Kidney (tissue), 13 donors: ENCODE measurements at regions not wholly inside any gene's neighbourhood (a gene's known extent, or its start where the extent isn't known, plus 50 kb on each side); places are given as distances from the start of the nearest gene placed in this dataset.
A peak's percentile ranks its signal among the peaks of the same experiment; 100 is the strongest.

Source experiments
- DNase-seq, 5 donors: peaks; one replicate each; pipeline ENCODE4 v3.0.0-alpha.2; 2013 to 2020
- FAIRE-seq: peaks from 2 replicates; lab custom pipeline; 2012; peaks lifted over from hg19 to GRCh38; lab: Jason Lieb, UNC
- H3K27ac ChIP-seq, 2 donors: one replicate each; pipeline ENCODE4 v1.7.0; 2013; ENCODE audit warnings: low read depth in 2 of 2, low read length in 2 of 2, inconsistent platforms in 1 of 2
- H3K27me3 ChIP-seq: one replicate; pipeline ENCODE4 v1.7.1; 2013; ENCODE audit warnings: low read length, inconsistent platforms; ENCODE audit not compliant: control insufficient read depth, insufficient read depth
- H3K36me3 ChIP-seq, 3 donors: one replicate each; pipeline versions ENCODE4 v1.7.0 to v1.7.1; 2013; ENCODE audit warnings: low read length in 3 of 3, control low read depth in 1 of 3, inconsistent platforms in 1 of 3; ENCODE audit not compliant: insufficient read depth in 3 of 3, control insufficient read depth in 2 of 3
- H3K4me1 ChIP-seq, 3 donors: one replicate each; pipeline versions ENCODE4 v1.7.0 to v1.7.1; 2013; ENCODE audit warnings: low read length in 3 of 3, inconsistent platforms in 1 of 3, low read depth in 1 of 3; ENCODE audit not compliant: control insufficient read depth in 2 of 3, insufficient read depth in 2 of 3
- H3K4me3 ChIP-seq, 3 donors: one replicate each; pipeline versions ENCODE4 v1.7.0 to v1.8.1; 2013; ENCODE audit warnings: low read length in 3 of 3, control low read depth in 1 of 3, inconsistent platforms in 1 of 3
- H3K9ac ChIP-seq, 3 donors: one replicate each; pipeline versions ENCODE4 v1.7.0 to v1.7.1; 2013; ENCODE audit warnings: low read length in 3 of 3, control low read depth in 1 of 3, inconsistent platforms in 1 of 3
- H3K9me3 ChIP-seq, 3 donors: one replicate each; pipeline versions ENCODE4 v1.7.0 to v1.7.1; 2013; ENCODE audit warnings: low read length in 3 of 3, control low read depth in 1 of 3, inconsistent platforms in 1 of 3; ENCODE audit not compliant: control insufficient read depth in 2 of 3, insufficient read depth in 1 of 3
- intact Hi-C: fragments of 100-400 bp; cut with DNase I; formaldehyde crosslinking; loops from one replicate; pipeline ENCODE4 v1.11.1; 2022
- TF ChIP-seq, protein P1 (sequence below): IDR thresholded peaks from 3 replicates; pipeline ENCODE4 v1.5.1; 2012; ENCODE audit warnings: mild to moderate bottlenecking, moderate library complexity, borderline replicate concordance; ENCODE audit not compliant: insufficient read depth; ENCODE audit errors: extremely low read depth
- donor health status: control.
- donor health status: control.
- donor health status: control.
- donor health status: control.
- donor health status: control.
- donor health status: DM: yes; HTN: yes; CAD: no.
- donor health status: Normal renal cell carcinoma (clear cell type).

DNA sequence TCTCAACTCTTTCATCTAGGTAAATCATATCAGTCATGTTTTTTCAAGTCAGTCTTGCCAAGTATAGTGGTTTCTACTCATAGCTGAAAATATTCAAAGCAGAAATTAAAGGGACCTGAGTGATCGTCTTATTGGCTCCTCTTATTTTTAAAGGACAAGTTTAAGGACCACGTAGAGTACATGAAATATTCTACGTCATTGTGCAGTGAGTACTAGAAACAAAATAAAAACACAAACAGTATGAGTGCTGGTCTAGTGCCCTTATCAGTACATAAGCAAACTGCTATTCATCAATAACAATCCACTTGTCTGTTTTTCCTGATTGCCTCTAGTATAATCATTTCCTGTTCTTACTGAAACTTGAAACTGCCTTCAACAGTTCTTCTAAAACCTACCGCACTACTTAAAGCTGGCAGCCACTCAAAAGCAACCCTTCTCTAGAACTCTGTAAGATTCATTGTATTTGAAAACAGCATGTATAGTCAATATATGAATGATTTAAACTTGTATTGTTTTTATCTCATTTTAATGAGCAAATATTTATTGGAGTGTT is 853.7 kb downstream of the TAF11L14 start:
- peak in 1 of 5 donors; percentile 5 for DNase-seq
- no peaks in the 10 kb centered on the region for H3K4me1 ChIP-seq
- TF ChIP-seq, protein P1, sequence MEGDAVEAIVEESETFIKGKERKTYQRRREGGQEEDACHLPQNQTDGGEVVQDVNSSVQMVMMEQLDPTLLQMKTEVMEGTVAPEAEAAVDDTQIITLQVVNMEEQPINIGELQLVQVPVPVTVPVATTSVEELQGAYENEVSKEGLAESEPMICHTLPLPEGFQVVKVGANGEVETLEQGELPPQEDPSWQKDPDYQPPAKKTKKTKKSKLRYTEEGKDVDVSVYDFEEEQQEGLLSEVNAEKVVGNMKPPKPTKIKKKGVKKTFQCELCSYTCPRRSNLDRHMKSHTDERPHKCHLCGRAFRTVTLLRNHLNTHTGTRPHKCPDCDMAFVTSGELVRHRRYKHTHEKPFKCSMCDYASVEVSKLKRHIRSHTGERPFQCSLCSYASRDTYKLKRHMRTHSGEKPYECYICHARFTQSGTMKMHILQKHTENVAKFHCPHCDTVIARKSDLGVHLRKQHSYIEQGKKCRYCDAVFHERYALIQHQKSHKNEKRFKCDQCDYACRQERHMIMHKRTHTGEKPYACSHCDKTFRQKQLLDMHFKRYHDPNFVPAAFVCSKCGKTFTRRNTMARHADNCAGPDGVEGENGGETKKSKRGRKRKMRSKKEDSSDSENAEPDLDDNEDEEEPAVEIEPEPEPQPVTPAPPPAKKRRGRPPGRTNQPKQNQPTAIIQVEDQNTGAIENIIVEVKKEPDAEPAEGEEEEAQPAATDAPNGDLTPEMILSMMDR, result no peak
- no peaks in the 10 kb centered on the region for H3K36me3 ChIP-seq
- no peak overlapping the region for H3K27ac ChIP-seq
- H3K9ac ChIP-seq, result no peak overlapping the region
- H3K27me3 ChIP-seq, result no peaks in the 10 kb centered on the region
- FAIRE-seq, result no peak
- no peak overlapping the region for H3K4me3 ChIP-seq
- no peaks in the 10 kb centered on the region for H3K9me3 ChIP-seq
- intact Hi-C loops, result no loop called here

DNA sequence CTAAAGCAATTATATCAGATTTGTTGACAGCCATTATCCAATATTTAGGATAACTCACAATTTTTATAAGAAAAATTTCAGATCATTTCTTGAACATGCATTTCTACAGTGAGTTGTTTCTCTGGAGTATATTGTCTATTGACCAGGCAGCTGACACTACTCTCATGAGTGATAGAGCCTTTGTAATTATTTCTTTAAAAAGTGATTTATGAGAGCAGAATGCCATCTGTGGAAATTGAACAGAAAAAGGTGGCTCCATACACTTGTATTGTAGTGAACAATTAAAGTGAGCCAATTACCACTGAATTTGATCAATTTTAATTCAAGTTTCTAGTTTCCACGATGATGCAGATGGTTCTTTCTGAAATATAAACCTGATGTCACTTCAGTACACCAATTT is 855.4 kb downstream of the TAF11L14 start:
- H3K27ac ChIP-seq, result no peak overlapping the region

DNA sequence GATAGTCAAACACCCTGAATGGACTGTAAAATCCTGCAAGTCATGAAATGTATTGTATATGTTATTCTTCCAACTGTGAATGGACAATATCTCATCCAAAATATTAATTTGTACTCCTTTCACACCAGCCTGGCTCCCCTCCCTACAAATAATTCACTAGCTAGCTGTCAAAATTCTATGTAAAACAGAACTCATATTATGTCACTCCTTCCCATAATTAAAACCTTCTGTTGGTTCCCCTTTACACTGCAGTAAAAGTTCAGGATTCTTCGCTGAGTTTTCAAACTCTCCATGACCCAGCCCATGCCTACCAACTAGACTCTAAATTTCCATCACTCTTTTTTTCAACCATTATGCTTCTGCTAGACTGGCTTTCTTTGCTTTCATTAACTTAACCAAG is 857.1 kb downstream of the TAF11L14 start:
- Histone ChIP-seq H3K9me3 (peaks cover 0 to 4% (median 3%) of the 10 kb centered on the region in 3 donors), H3K9ac (no peak overlapping the region), H3K27ac (no peak overlapping the region), H3K27me3 (no peaks in the 10 kb centered on the region), H3K4me1 (no peaks in the 10 kb centered on the region), H3K36me3 (no peaks in the 10 kb centered on the region), H3K4me3 (no peak overlapping the region)
- no peak for DNase-seq
- TF ChIP-seq, protein P1, result no peak
- FAIRE-seq, result no peak
- intact Hi-C loops, result no loop called here

More for the DNA sequence above, 855.4 kb downstream of the TAF11L14 start:
- intact Hi-C loops, result no loop called here
- no peaks in the 10 kb centered on the region for H3K9me3 ChIP-seq
- H3K36me3 ChIP-seq, result no peaks in the 10 kb centered on the region
- DNase-seq, result no peak
- no peak overlapping the region for H3K4me3 ChIP-seq
- no peak for FAIRE-seq
- no peak overlapping the region for H3K9ac ChIP-seq
- no peaks in the 10 kb centered on the region for H3K4me1 ChIP-seq
- H3K27me3 ChIP-seq, result no peaks in the 10 kb centered on the region
- TF ChIP-seq, protein P1, result no peak

DNA sequence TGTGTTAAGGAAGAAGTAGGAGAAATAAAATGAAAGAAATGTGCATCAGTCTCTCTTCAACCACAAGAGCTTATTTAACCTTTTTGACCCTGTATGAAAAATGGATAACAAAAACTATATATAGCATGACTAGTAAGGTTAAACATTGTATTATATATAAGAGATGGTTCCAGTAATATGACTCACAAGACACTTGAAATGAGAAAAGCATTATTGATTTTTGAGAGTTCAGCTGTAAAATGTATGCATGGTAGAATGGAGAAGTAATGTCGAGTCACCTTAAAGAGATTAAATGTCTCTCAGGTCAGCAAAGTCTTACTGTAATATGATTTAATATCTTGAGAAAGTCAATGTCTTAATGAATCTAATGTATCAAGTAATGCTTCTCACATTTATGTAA is 860.9 kb downstream of the TAF11L14 start:
- Histone ChIP-seq H3K27ac (no peak overlapping the region), H3K4me3 (no peak overlapping the region), H3K36me3 (no peaks in the 10 kb centered on the region), H3K9me3 (peaks cover 0 to 4% (median 3%) of the 10 kb centered on the region in 3 donors), H3K27me3 (no peaks in the 10 kb centered on the region), H3K9ac (no peak overlapping the region), H3K4me1 (no peaks in the 10 kb centered on the region)
- intact Hi-C loops, result no loop called here
- FAIRE-seq, result no peak
- TF ChIP-seq, protein P1, result no peak
- no peak for DNase-seq
